Activated CD4-positive, alpha-beta memory T cell treated with anti-CD3 and anti-CD28 coated beads, Interleukin-2, amount 10 ng/mL, durations not matched to agents 7 days and 5 days (primary cell): ENCODE measurements at regions not wholly inside any gene's neighbourhood (a gene's known extent, or its start where the extent isn't known, plus 50 kb on each side); places are given as distances from the start of the nearest gene placed in this dataset.
"Not testable (repeated sequence)": the region's sequence is repeated elsewhere in the genome, so short reads cannot be mapped to it uniquely, and the experiment has no call there.

Experiments used
- CTCF ChIA-PET: fragments of 350-600 bp; sonication (Branson Sonifier 250); formaldehyde crosslinking; loops from one replicate; lab custom pipeline; 2021; ENCODE audit warnings: antibody characterized with exemption, inconsistent platforms; lab: Charles Lee
- POLR2A ChIA-PET: fragments of 350-600 bp; sonication (Branson Sonifier 250); formaldehyde crosslinking; loops from one replicate; lab custom pipeline; 2021; ENCODE audit warnings: antibody characterized with exemption; lab: Charles Lee
- DNase-seq: peaks from one replicate; pipeline ENCODE4 v3.0.0-alpha.2; 2020
- H3K27ac Mint-ChIP-seq: one replicate; pipeline ENCODE4 v1.8.0; 2021; ENCODE audit warnings: mild to moderate bottlenecking, mixed read lengths
- H3K27me3 Mint-ChIP-seq: one replicate; pipeline ENCODE4 v1.8.0; 2021; ENCODE audit warnings: mixed read lengths
- H3K36me3 Mint-ChIP-seq: one replicate; pipeline ENCODE4 v1.8.0; 2021; ENCODE audit warnings: low read depth, mixed read lengths
- H3K4me1 Mint-ChIP-seq: one replicate; pipeline ENCODE4 v1.8.0; 2021; ENCODE audit warnings: mixed read lengths
- H3K4me3 Mint-ChIP-seq: one replicate; pipeline ENCODE4 v1.8.0; 2021; ENCODE audit warnings: mild to moderate bottlenecking, mixed read lengths
- H3K9me3 Mint-ChIP-seq: one replicate; pipeline ENCODE4 v1.8.0; 2021; ENCODE audit warnings: mixed read lengths

- no peaks in the 10 kb centered on the region for H3K4me1 Mint-ChIP-seq
- H3K4me3 Mint-ChIP-seq = no peak overlapping the region
- no peaks in the 10 kb centered on the region for H3K9me3 Mint-ChIP-seq
- no peak for DNase-seq
- no peaks in the 10 kb centered on the region for H3K36me3 Mint-ChIP-seq
- H3K27ac Mint-ChIP-seq = no peak overlapping the region
- POLR2A ChIA-PET = no interaction called here
- CTCF ChIA-PET = no interaction called here
- no peaks in the 10 kb centered on the region for H3K27me3 Mint-ChIP-seq
These were observed 353.7 kb upstream of the ANKRD30A start for GRCh38 chr10:36771725-36772124.

DNA sequence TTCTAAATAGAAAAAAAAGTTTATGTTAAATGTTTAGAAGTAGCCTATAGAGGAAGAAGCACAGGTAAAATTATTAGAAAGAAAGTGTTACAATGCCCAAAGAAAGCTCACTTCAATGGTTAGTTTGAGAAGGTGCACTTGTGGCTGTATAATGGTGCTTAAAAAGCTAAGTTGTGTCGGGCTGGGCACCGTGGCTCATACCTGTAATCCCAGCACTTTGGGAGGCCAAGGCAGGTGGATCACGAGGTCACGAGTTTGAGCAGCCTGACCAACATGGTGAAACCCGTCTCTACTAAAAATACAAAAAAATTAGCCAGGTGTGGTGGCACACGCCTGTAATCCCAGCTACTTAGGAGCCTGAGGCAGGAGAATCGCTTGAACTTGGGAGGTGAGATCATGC lies 355.7 kb upstream of the ANKRD30A start:
- H3K27me3 Mint-ChIP-seq, H3K36me3 Mint-ChIP-seq, DNase-seq, POLR2A ChIA-PET, CTCF ChIA-PET, H3K27ac Mint-ChIP-seq, H3K9me3 Mint-ChIP-seq, H3K4me1 Mint-ChIP-seq, H3K4me3 Mint-ChIP-seq: not testable (repeated sequence)

GRCh38 chr10:36766940-36767339 lies 358.5 kb upstream of the ANKRD30A start:
- ChIA-PET CTCF (no interaction called here), POLR2A (no interaction called here)
- Mint-ChIP-seq H3K9me3 (peaks cover 1% of the 10 kb centered on the region), H3K27me3 (no peaks in the 10 kb centered on the region), H3K27ac (no peak overlapping the region), H3K4me1 (no peaks in the 10 kb centered on the region), H3K4me3 (no peak overlapping the region), H3K36me3 (no peaks in the 10 kb centered on the region)
- no peak for DNase-seq

DNA sequence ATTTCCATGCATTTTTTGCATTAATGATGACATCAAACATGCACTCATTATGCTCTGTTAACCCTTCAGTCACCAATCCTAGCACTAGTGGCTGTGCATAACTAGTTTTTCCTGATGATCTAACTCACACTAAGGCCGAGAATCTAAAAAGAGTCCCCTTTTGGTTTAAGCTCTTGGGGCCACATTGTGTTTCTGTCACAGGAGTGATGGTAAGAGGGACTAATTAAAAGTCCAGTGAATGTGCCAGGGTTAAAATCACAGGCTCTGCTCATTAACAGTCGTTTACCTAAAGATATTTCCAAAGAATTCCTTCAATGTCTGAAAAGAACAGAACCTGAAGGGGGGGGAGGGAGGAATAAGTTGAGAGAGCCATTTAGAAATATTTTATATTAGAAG lies 359.0 kb upstream of the ANKRD30A start:
- Mint-ChIP-seq H3K27me3 (no peaks in the 10 kb centered on the region), H3K9me3 (peaks cover 2% of the 10 kb centered on the region), H3K36me3 (no peaks in the 10 kb centered on the region), H3K27ac (no peak overlapping the region), H3K4me1 (no peaks in the 10 kb centered on the region), H3K4me3 (no peak overlapping the region)
- CTCF ChIA-PET = no interaction called here
- POLR2A ChIA-PET = no interaction called here
- DNase-seq = no peak

DNA sequence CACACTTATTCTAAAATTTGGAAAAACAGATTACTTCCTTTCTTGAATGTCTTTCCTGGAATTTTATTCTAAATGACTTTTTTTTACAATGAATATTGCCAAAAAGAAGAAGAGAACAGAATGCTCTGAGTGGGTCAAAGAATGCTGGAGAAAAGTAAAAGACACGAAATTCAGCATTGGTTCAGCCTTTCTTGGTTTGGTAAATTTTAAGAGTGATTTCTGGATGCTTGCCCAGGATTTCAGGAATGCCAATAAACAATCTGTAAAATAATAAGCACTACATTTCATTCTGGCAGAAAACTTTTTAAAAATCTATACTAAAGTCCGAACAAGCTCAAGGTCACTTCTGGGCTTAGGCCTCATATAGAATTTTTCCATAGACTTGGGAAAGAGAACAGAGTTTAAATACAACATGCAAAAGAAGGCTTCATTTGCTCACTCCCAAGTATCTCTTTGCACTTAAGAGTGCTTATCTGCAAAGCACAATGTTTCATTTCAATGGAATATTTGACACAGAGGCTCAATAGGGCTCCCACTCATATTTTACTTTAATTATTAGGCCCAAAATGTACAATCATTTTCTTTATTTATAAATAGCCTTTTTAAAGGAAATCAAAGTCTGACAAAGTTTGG lies 359.5 kb upstream of the ANKRD30A start:
- no peak for DNase-seq
- Mint-ChIP-seq H3K4me1 (no peaks in the 10 kb centered on the region), H3K9me3 (peaks cover 2% of the 10 kb centered on the region), H3K27ac (no peak overlapping the region), H3K36me3 (no peaks in the 10 kb centered on the region), H3K27me3 (no peaks in the 10 kb centered on the region), H3K4me3 (no peak overlapping the region)
- ChIA-PET CTCF (no interaction called here), POLR2A (no interaction called here)

GRCh38 chr10:36764823-36765222 lies 360.6 kb upstream of the ANKRD30A start:
- Mint-ChIP-seq H3K4me3 (no peak overlapping the region), H3K4me1 (no peaks in the 10 kb centered on the region), H3K9me3 (peaks cover 2% of the 10 kb centered on the region), H3K27ac (no peak overlapping the region), H3K27me3 (no peaks in the 10 kb centered on the region), H3K36me3 (no peaks in the 10 kb centered on the region)
- ChIA-PET POLR2A (no interaction called here), CTCF (no interaction called here)
- DNase-seq = no peak

- Mint-ChIP-seq H3K27ac (no peak overlapping the region), H3K4me1 (no peaks in the 10 kb centered on the region), H3K27me3 (no peaks in the 10 kb centered on the region), H3K36me3 (no peaks in the 10 kb centered on the region), H3K4me3 (no peak overlapping the region), H3K9me3 (peaks cover 2% of the 10 kb centered on the region)
- no peak for DNase-seq
- CTCF ChIA-PET = no interaction called here
- POLR2A ChIA-PET = no interaction called here
These were observed 364.3 kb upstream of the ANKRD30A start for GRCh38 chr10:36761121-36761520.

GRCh38 chr10:36759141-36759805 lies 366.1 kb upstream of the ANKRD30A start:
- H3K27me3 Mint-ChIP-seq = no peaks in the 10 kb centered on the region
- H3K9me3 Mint-ChIP-seq = peaks cover 9% of the 10 kb centered on the region
- no peak for DNase-seq
- CTCF ChIA-PET = no interaction called here
- H3K27ac Mint-ChIP-seq = no peak overlapping the region
- H3K4me3 Mint-ChIP-seq = no peak overlapping the region
- no peaks in the 10 kb centered on the region for H3K36me3 Mint-ChIP-seq
- POLR2A ChIA-PET = no interaction called here
- H3K4me1 Mint-ChIP-seq = no peaks in the 10 kb centered on the region

DNA sequence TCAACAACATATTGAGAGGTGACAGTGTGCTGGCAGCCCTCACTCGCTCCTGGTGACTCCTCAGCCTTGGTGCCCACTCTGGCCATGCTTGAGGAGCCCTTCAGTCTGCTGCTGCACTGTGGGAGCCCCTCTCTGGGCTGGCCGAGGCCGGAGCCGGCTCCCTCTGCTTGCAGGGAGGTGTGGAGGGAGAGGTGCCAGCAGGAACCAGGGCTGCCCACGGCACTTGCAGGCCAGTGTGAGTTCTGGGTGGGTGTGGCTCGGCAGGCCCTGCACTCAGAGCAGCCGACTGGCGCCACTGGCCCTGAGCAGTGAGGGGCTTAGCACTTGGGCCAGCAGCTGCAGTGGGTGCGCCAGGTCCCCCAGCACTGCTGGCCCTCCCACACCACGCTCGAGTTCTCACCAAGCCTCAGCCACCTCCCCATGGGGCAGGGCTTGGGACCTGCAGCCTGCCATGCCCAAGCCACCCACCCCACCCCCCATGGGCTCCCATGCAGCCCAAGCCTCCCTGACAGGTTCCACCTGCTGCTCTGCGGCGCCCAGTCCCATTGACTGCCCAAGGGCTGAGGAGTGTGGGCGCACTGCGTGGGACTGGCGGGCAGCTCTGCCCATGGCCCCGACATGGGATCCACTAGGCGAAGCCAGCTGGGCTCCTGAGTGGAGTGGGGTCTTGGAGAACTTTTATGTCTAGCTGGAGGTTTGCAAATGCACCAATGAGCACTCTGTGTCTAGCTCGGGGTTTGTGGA lies 377.1 kb upstream of the ANKRD30A start:
- Mint-ChIP-seq H3K36me3 (no peaks in the 10 kb centered on the region), H3K4me3 (no peak overlapping the region), H3K27ac (no peak overlapping the region), H3K9me3 (peaks cover 10% of the 10 kb centered on the region), H3K27me3 (no peaks in the 10 kb centered on the region), H3K4me1 (no peaks in the 10 kb centered on the region)
- POLR2A ChIA-PET = no interaction called here
- CTCF ChIA-PET = no interaction called here
- no peak for DNase-seq

DNA sequence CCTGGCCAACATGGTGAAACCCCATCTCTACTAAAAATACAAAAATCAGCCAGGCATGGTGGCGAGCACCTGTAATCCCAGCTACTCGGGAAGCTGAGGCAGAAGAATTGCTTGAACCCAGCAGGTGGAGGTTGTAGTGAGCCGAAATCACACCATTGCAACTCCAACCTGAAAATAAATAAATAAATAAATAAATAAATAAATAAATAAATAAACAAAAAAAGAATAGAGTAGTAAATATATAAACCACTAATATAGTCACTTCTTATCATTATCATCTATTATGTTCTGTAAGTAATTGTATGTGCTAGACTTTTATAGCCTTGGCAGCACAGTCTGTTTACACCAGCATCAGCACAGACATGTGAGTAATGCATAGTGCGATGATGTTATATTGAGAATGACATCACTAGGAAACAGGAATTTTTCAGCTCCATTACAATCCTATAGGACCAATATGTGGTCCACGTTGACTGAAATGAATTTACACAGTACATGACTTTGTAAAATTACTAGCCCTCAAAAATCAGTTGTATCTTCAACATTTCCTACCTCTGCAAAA lies 385.4 kb upstream of the ANKRD30A start:
- Mint-ChIP-seq H3K27me3 (no peaks in the 10 kb centered on the region), H3K9me3 (peaks cover 7% of the 10 kb centered on the region), H3K27ac (no peak overlapping the region), H3K36me3 (no peaks in the 10 kb centered on the region), H3K4me1 (no peaks in the 10 kb centered on the region), H3K4me3 (no peak overlapping the region)
- CTCF ChIA-PET = no interaction called here
- POLR2A ChIA-PET = no interaction called here
- no peak for DNase-seq

GRCh38 chr10:36738738-36739431 lies 386.5 kb upstream of the ANKRD30A start:
- POLR2A ChIA-PET = no interaction called here
- H3K27me3 Mint-ChIP-seq = no peaks in the 10 kb centered on the region

DNA sequence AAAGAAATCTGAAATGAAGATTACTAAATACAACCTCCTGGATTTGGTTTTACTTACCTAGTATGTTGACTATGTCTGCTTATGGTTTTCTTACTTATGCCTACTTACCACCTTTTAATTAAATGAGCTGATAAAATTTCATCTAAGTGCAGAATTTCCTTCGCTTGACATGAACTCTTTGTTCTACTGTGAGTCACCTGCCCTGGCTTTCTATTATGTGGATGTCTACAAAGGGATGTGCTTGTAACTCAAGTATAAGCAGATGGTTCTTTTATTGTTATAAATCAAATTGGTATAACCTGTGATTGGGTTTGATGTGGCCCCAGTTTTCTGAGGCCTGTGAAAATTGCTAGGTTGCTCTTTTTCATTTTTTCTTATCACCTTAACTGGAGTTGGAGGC lies 389.1 kb upstream of the ANKRD30A start:
- Mint-ChIP-seq H3K4me3 (no peak overlapping the region), H3K36me3 (no peaks in the 10 kb centered on the region), H3K4me1 (no peaks in the 10 kb centered on the region), H3K9me3 (peaks cover 12% of the 10 kb centered on the region), H3K27ac (no peak overlapping the region), H3K27me3 (no peaks in the 10 kb centered on the region)
- DNase-seq = no peak
- CTCF ChIA-PET = no interaction called here
- POLR2A ChIA-PET = no interaction called here

More at GRCh38 chr10:36738738-36739431, 386.5 kb upstream of the ANKRD30A start:
- no peak overlapping the region for H3K27ac Mint-ChIP-seq
- CTCF ChIA-PET = interaction anchor here (0.5 kb wide), 1 partner anchor 44 kb away, joined by 3 read pairs; no protein-coding TSS in a partner anchor
- peaks cover 7% of the 10 kb centered on the region for H3K9me3 Mint-ChIP-seq
- H3K4me3 Mint-ChIP-seq = no peak overlapping the region
- DNase-seq = no peak
- no peaks in the 10 kb centered on the region for H3K4me1 Mint-ChIP-seq
- H3K36me3 Mint-ChIP-seq = no peaks in the 10 kb centered on the region

- H3K4me1 Mint-ChIP-seq, H3K36me3 Mint-ChIP-seq, H3K4me3 Mint-ChIP-seq, DNase-seq, H3K27me3 Mint-ChIP-seq, CTCF ChIA-PET, H3K27ac Mint-ChIP-seq, POLR2A ChIA-PET: not testable (repeated sequence)
- H3K9me3 Mint-ChIP-seq = peaks cover 14% of the 10 kb centered on the region
These were observed 390.8 kb upstream of the ANKRD30A start for GRCh38 chr10:36734590-36734989.
